Endodermal cell (in vitro differentiated cells): ENCODE measurements at regions not wholly inside any gene's neighbourhood (a gene's known extent, or its start where the extent isn't known, plus 50 kb on each side); places are given as distances from the start of the nearest gene placed in this dataset.

Experiments
- DNase-seq: peaks from one replicate; pipeline ENCODE4 v3.0.0-alpha.2; 2017
- H3K27ac ChIP-seq: 2 replicates; pipeline ENCODE4 v1.5.1; 2013; ENCODE audit warnings: mild to moderate bottlenecking, low read depth, low read length, moderate library complexity
- H3K27me3 ChIP-seq: 2 replicates; pipeline ENCODE4 v1.6.1; 2013; ENCODE audit warnings: mild to moderate bottlenecking, low read length, moderate library complexity; ENCODE audit not compliant: insufficient read depth, control insufficient read depth, poor library complexity, severe bottlenecking
- H3K36me3 ChIP-seq: 2 replicates; pipeline ENCODE4 v1.7.0; 2013; ENCODE audit warnings: mild to moderate bottlenecking, low read length, moderate library complexity; ENCODE audit not compliant: control insufficient read depth, insufficient read depth
- H3K4me1 ChIP-seq: one replicate; pipeline ENCODE4 v1.7.0; 2013; ENCODE audit warnings: low read length; ENCODE audit not compliant: control insufficient read depth, insufficient read depth
- H3K4me3 ChIP-seq: 2 replicates; pipeline ENCODE4 v1.5.1; 2013; ENCODE audit warnings: mild to moderate bottlenecking, low read length, moderate library complexity
- H3K9ac ChIP-seq: 2 replicates; pipeline ENCODE4 v1.6.1; 2013; ENCODE audit warnings: mild to moderate bottlenecking, low read length, moderate library complexity; ENCODE audit not compliant: poor library complexity, severe bottlenecking; ENCODE audit errors: extremely low read depth
- H3K9me3 ChIP-seq: 2 replicates; pipeline ENCODE4 v1.6.1; 2013; ENCODE audit warnings: mild to moderate bottlenecking, low read length, moderate library complexity; ENCODE audit not compliant: control insufficient read depth
- H3K27ac Mint-ChIP-seq: 2 replicates; pipeline ENCODE4 v1.8.0; 2020; ENCODE audit warnings: mixed read lengths
- H3K27me3 Mint-ChIP-seq: 2 replicates; pipeline ENCODE4 v1.8.0; 2021; ENCODE audit warnings: mild to moderate bottlenecking, mixed read lengths; ENCODE audit not compliant: insufficient read depth
- H3K36me3 Mint-ChIP-seq: 2 replicates; pipeline ENCODE4 v1.8.0; 2020; ENCODE audit warnings: low read depth, mixed read lengths
- H3K4me1 Mint-ChIP-seq: 2 replicates; pipeline ENCODE4 v1.8.0; 2020; ENCODE audit warnings: mixed read lengths
- H3K4me3 Mint-ChIP-seq: 2 replicates; pipeline ENCODE4 v1.8.0; 2020; ENCODE audit warnings: mild to moderate bottlenecking, moderate library complexity, mixed read lengths
- H3K9me3 Mint-ChIP-seq: 2 replicates; pipeline ENCODE4 v1.8.0; 2020; ENCODE audit warnings: mild to moderate bottlenecking, mixed read lengths
- CTCF ChIP-seq: fragments of 200-600 bp; sonication (generic); conservative IDR thresholded peaks from 2 replicates; pipeline ENCODE4 v1.5.0; 2021; ENCODE audit warnings: antibody characterized with exemption, mild to moderate bottlenecking
- WGBS, 2 experiments: methylation state at CpG; one replicate each; pipeline versions ENCODE4 v1.1.5 to v1.1.7; 2013; ENCODE audit warnings: missing lambda C conversion rate in 2 of 2, mixed read lengths in 1 of 2; ENCODE audit not compliant: insufficient coverage in 1 of 2, insufficient read length in 1 of 2; 5-methylcytosine and 5-hydroxymethylcytosine counted together

- H3K4me1 ChIP-seq = no peaks in the 10 kb centered on the region
- H3K4me3 ChIP-seq = no peak overlapping the region
- Mint-ChIP-seq H3K9me3 (no peaks in the 10 kb centered on the region), H3K27me3 (no peaks in the 10 kb centered on the region), H3K36me3 (no peaks in the 10 kb centered on the region), H3K4me3 (no peak overlapping the region), H3K4me1 (no peaks in the 10 kb centered on the region), H3K27ac (no peak overlapping the region)
- no peak for TF ChIP-seq CTCF
- H3K9me3 ChIP-seq = no peaks in the 10 kb centered on the region
- no peak for DNase-seq
- no peak overlapping the region for H3K9ac ChIP-seq
- H3K27ac ChIP-seq = no peak overlapping the region
- H3K36me3 ChIP-seq = no peaks in the 10 kb centered on the region
- H3K27me3 ChIP-seq = no peaks in the 10 kb centered on the region
These were observed 139.8 kb upstream of the ZC3H15 start for GRCh38 chr2:186346216-186346615.

GRCh38 chr2:186347472-186347871 lies 138.6 kb upstream of the ZC3H15 start:
- no peak overlapping the region for H3K9ac ChIP-seq
- no peak overlapping the region for H3K27ac ChIP-seq
- no peaks in the 10 kb centered on the region for H3K27me3 Mint-ChIP-seq
- H3K9me3 Mint-ChIP-seq = peaks cover 3% of the 10 kb centered on the region
- no peak overlapping the region for H3K4me3 Mint-ChIP-seq
- H3K36me3 ChIP-seq = no peaks in the 10 kb centered on the region
- no peak for DNase-seq
- no peaks in the 10 kb centered on the region for H3K9me3 ChIP-seq
- no peaks in the 10 kb centered on the region for H3K27me3 ChIP-seq
- H3K4me1 ChIP-seq = no peaks in the 10 kb centered on the region
- no peak overlapping the region for H3K4me3 ChIP-seq
- no peaks in the 10 kb centered on the region for H3K4me1 Mint-ChIP-seq
- H3K27ac Mint-ChIP-seq = no peak overlapping the region
- peaks cover 3% of the 10 kb centered on the region for H3K36me3 Mint-ChIP-seq
- TF ChIP-seq CTCF = no peak

- Histone ChIP-seq H3K4me1 (no peaks in the 10 kb centered on the region), H3K9me3 (peaks cover 4% of the 10 kb centered on the region), H3K4me3 (no peak overlapping the region), H3K27me3 (no peaks in the 10 kb centered on the region), H3K9ac (no peak overlapping the region), H3K27ac (no peak overlapping the region), H3K36me3 (no peaks in the 10 kb centered on the region)
- Mint-ChIP-seq H3K36me3 (peaks cover 10% of the 10 kb centered on the region), H3K9me3 (peaks cover 11% of the 10 kb centered on the region), H3K27me3 (no peaks in the 10 kb centered on the region), H3K4me1 (no peaks in the 10 kb centered on the region), H3K4me3 (no peak overlapping the region), H3K27ac (no peak overlapping the region)
- DNase-seq = no peak
- TF ChIP-seq CTCF = no peak
- WGBS, 2 experiments = 96% methylated on average over 1 of the region's 1 CpG; no CpG with 5 or more reads in 1 of the 2 experiments
These were observed 137.9 kb upstream of the ZC3H15 start for GRCh38 chr2:186348200-186348599.
